ENCODE measurements at regions not wholly inside any gene's neighbourhood (a gene's known extent, or its start where the extent isn't known, plus 50 kb on each side); places are given as distances from the start of the nearest gene placed in this dataset.

DNA sequence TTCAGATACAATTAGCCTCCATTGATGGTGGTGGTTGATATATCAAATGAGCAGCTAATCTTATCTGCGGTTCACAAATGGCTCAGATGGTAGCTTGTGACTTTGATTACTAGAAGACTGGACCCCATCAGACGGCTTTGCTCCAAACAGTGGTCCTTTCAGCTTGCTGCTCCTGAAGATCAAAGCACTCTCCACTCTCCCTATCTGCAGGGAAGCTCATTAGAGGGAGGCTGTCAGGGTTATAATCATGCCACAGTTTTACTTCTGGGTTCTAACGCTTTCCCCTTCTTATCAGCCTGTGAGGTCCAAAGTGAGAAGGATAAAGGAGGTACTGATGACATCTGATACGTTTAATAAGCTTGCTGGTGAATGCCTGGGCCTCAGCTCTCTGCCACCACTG lies 247.1 kb upstream of the NT5C1B start:
- no peak for TF ChIP-seq CTCF (IDR thresholded peaks at IDR 0.05; ENCODE audit: extremely low read depth, insufficient read depth, missing control alignments)
- in situ Hi-C loops (cut with MboI; ENCODE audit: low pct_unique_long_range_greater_than_20kb, low sequenced_read_pairs, unreplicated experiment) = no loop called here
- DNase-seq (ENCODE audit: low spot score) = no peak

DNA sequence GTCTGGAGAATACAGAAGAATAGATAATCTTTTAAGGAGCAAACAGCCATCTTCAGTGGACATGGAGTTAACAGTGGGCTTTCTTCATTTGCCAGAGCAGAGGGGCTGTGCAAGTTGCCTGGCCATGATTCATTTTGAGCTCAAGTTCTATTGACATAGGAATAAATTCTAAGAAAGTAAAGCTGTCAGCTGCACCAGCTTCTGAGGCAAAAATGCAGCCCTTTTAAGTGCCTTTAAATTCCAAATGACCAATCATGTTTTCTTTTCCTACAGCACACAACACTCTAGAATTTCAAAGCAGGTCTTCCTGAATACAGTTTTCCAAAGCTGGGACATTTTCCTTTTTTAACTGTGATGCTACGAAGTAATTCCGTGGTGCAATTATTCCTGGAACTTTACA lies 246.4 kb upstream of the NT5C1B start:
- no peak for DNase-seq (ENCODE audit: low spot score)
- no peak for TF ChIP-seq CTCF (IDR thresholded peaks at IDR 0.05; ENCODE audit: extremely low read depth, insufficient read depth, missing control alignments)
- in situ Hi-C loops (cut with MboI; ENCODE audit: low pct_unique_long_range_greater_than_20kb, low sequenced_read_pairs, unreplicated experiment) = no loop called here

DNA sequence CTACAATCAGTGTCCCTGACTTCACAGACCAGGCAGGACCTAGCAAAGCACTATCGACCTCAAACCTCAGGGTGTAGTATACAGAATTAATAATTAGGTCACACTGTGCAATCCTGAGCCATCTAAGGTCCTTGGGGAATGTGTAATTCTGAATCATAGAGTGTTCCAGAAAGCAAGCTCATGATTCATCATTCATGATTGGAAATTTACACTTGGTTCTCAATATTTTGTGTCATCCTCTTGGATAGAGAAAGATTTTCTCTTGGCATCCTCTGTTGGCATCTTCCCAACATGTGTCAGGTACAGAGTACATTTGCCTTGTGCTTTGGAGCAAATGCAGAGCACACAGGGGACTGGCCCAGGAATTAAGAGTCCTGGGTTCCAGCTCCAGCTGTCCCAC lies 245.0 kb upstream of the NT5C1B start:
- TF ChIP-seq CTCF (IDR thresholded peaks at IDR 0.05; ENCODE audit: extremely low read depth, insufficient read depth, missing control alignments) = no peak
- in situ Hi-C loops (cut with MboI; ENCODE audit: low pct_unique_long_range_greater_than_20kb, low sequenced_read_pairs, unreplicated experiment) = no loop called here
- DNase-seq (ENCODE audit: low spot score) = no peak

DNA sequence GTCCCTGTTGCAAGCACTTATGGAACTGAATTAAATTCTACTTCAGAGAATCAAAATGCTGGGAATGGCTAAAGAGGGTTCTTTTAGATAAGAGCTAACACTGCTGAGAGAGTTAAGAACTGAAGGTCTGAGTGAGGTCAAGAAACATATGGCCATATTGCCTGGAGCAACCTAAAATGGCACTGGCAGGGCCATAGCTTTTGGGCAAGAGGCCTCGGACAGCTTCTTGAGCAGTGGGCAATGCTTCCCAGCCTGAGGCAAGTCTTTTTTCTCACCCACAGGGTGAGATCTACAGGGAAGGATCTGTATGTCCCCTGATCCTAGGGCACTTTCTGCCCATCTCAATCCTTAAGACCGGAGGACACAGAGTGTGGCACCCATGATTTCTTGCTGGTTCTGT lies 244.6 kb upstream of the NT5C1B start:
- in situ Hi-C loops (cut with MboI; ENCODE audit: low pct_unique_long_range_greater_than_20kb, low sequenced_read_pairs, unreplicated experiment) = no loop called here
- DNase-seq (ENCODE audit: low spot score) = no peak
- no peak for TF ChIP-seq CTCF (IDR thresholded peaks at IDR 0.05; ENCODE audit: extremely low read depth, insufficient read depth, missing control alignments)

- no peak for DNase-seq (ENCODE audit: low spot score)
These were observed 242.6 kb upstream of the NT5C1B start for GRCh38 chr2:18831916-18832510.

GRCh38 chr2:18830962-18831361 lies 241.6 kb upstream of the NT5C1B start:
- no peak for TF ChIP-seq CTCF (IDR thresholded peaks at IDR 0.05; ENCODE audit: extremely low read depth, insufficient read depth, missing control alignments)

More at GRCh38 chr2:18831916-18832510, 242.6 kb upstream of the NT5C1B start:
- no peak for TF ChIP-seq CTCF (IDR thresholded peaks at IDR 0.05; ENCODE audit: extremely low read depth, insufficient read depth, missing control alignments)
- in situ Hi-C loops (cut with MboI; ENCODE audit: low pct_unique_long_range_greater_than_20kb, low sequenced_read_pairs, unreplicated experiment) = no loop called here

DNA sequence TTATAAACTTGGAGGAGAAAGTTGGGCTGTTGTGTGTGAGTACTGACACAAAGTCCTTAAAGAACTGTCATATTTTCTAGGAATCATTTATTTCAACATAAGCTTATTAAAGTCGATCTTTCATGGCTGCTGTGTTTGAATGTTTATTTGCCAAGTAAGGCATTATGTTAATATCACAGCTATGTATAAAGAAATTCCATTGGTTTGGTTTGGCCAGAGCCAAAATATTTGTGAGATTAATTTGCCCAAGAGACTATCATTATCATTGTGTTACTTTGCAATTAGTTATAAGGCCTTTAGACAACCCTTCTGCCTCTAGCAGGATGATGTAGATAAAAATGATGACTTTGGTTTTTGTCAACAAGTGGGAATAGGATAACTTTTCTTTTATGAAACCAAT lies 240.6 kb upstream of the NT5C1B start:
- TF ChIP-seq CTCF (IDR thresholded peaks at IDR 0.05; ENCODE audit: extremely low read depth, insufficient read depth, missing control alignments) = no peak
- DNase-seq (ENCODE audit: low spot score) = no peak
- in situ Hi-C loops (cut with MboI; ENCODE audit: low pct_unique_long_range_greater_than_20kb, low sequenced_read_pairs, unreplicated experiment) = no loop called here

More at GRCh38 chr2:18830962-18831361, 241.6 kb upstream of the NT5C1B start:
- in situ Hi-C loops (cut with MboI; ENCODE audit: low pct_unique_long_range_greater_than_20kb, low sequenced_read_pairs, unreplicated experiment) = no loop called here
- no peak for DNase-seq (ENCODE audit: low spot score)
